ENCODE measurements at regions not wholly inside any gene's neighbourhood (a gene's known extent, or its start where the extent isn't known, plus 50 kb on each side); places are given as distances from the start of the nearest gene placed in this dataset.

GRCh38 chr13:110028838-110029621, 242.6 kb upstream of the IRS2 start:
- H3K9me3 ChIP-seq (ENCODE audit: severe bottlenecking) = no peaks in the 10 kb centered on the region
- no peak for DNase-seq (ENCODE audit: low spot score)

GRCh38 chr13:110028311-110028710, 241.9 kb upstream of the IRS2 start:
- Histone ChIP-seq H3K4me3 (ENCODE audit: severe bottlenecking) (no peak overlapping the region), H3K27me3 (ENCODE audit: insufficient read depth, poor library complexity, severe bottlenecking) (no peaks in the 10 kb centered on the region), H3K27ac (ENCODE audit: poor library complexity, severe bottlenecking) (no peak overlapping the region), H3K4me1 (ENCODE audit: insufficient read depth, poor library complexity, severe bottlenecking) (no peaks in the 10 kb centered on the region), H3K9me3 (ENCODE audit: severe bottlenecking) (no peaks in the 10 kb centered on the region), H3K36me3 (ENCODE audit: low read depth) (no peaks in the 10 kb centered on the region)
- DNase-seq (ENCODE audit: low spot score) = no peak
- TF ChIP-seq, protein P1, sequence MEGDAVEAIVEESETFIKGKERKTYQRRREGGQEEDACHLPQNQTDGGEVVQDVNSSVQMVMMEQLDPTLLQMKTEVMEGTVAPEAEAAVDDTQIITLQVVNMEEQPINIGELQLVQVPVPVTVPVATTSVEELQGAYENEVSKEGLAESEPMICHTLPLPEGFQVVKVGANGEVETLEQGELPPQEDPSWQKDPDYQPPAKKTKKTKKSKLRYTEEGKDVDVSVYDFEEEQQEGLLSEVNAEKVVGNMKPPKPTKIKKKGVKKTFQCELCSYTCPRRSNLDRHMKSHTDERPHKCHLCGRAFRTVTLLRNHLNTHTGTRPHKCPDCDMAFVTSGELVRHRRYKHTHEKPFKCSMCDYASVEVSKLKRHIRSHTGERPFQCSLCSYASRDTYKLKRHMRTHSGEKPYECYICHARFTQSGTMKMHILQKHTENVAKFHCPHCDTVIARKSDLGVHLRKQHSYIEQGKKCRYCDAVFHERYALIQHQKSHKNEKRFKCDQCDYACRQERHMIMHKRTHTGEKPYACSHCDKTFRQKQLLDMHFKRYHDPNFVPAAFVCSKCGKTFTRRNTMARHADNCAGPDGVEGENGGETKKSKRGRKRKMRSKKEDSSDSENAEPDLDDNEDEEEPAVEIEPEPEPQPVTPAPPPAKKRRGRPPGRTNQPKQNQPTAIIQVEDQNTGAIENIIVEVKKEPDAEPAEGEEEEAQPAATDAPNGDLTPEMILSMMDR (IDR thresholded peaks at IDR 0.05; ENCODE audit: poor library complexity, severe bottlenecking) = no peak
- no peak for ATAC-seq (ENCODE audit: low read depth)

More at GRCh38 chr13:110028838-110029621, 242.6 kb upstream of the IRS2 start:
- Histone ChIP-seq H3K36me3 (ENCODE audit: low read depth) (no peaks in the 10 kb centered on the region), H3K27me3 (ENCODE audit: insufficient read depth, poor library complexity, severe bottlenecking) (no peaks in the 10 kb centered on the region), H3K4me1 (ENCODE audit: insufficient read depth, poor library complexity, severe bottlenecking) (no peaks in the 10 kb centered on the region), H3K27ac (ENCODE audit: poor library complexity, severe bottlenecking) (no peak overlapping the region), H3K4me3 (ENCODE audit: severe bottlenecking) (no peak overlapping the region)
- no peak for ATAC-seq (ENCODE audit: low read depth)
- TF ChIP-seq, protein P1 (IDR thresholded peaks at IDR 0.05; ENCODE audit: poor library complexity, severe bottlenecking) = no peak

DNA sequence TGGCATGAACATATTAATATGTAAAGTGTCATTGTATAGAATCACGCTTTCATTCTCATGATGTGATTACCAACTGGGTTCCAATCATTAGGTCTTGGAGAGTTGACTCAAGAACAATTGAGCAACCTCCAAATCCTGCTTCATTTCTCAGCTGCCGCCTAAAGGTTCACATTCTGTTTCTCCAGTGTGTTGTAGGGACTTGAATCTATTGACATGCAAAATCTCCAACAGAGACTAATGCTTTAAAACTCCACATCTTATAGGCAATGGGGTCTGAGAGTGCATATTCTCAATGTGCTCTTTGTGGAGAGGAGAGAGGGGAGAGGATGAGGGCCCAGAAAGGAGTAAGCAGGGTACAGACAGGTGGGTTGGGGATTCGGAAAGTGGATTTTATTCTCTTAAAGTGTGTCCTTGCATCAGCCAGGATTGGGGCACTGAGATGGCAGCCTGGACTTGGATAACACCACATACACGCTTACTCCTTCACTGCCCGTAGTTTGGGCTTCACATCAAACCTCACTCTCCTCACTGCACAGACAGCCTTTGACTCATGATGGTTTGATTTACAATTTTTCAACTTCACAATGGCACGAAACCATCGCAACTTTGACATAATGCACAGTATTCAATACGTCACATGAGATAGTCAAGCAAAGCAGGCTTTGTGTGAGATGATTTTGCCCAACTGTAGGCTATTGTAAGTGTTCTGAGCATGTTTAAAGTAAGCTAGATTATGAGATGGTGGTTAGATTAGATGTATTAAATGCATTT, 241.3 kb upstream of the IRS2 start:
- no peaks in the 10 kb centered on the region for H3K27me3 ChIP-seq (ENCODE audit: insufficient read depth, poor library complexity, severe bottlenecking)
- TF ChIP-seq, protein P1 (IDR thresholded peaks at IDR 0.05; ENCODE audit: poor library complexity, severe bottlenecking) = no peak
- no peak overlapping the region for H3K4me3 ChIP-seq (ENCODE audit: severe bottlenecking)
- H3K36me3 ChIP-seq (ENCODE audit: low read depth) = no peaks in the 10 kb centered on the region
- no peak overlapping the region for H3K27ac ChIP-seq (ENCODE audit: poor library complexity, severe bottlenecking)
- ATAC-seq (ENCODE audit: low read depth) (no peak), DNase-seq (ENCODE audit: low spot score) (no peak)
- no peaks in the 10 kb centered on the region for H3K9me3 ChIP-seq (ENCODE audit: severe bottlenecking)
- H3K4me1 ChIP-seq (ENCODE audit: insufficient read depth, poor library complexity, severe bottlenecking) = no peaks in the 10 kb centered on the region

DNA sequence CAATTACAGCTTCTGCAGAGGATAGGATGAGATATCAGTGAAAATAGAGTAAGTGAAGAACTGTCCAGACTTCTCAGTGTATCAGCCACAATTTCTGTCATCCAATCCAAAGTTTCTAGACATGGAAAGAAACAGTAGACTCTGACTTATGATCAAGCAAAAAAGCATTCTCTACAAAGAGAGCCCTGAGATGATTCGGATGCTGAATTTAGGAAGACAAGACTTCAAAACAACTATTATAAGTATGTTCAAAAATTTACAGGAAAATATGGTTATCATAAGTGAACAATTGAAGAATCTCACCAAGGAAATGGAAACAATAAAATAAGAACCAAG, 238.2 kb upstream of the IRS2 start:
- DNase-seq (ENCODE audit: low spot score) (no peak), ATAC-seq (ENCODE audit: low read depth) (no peak)
- Histone ChIP-seq H3K27ac (ENCODE audit: poor library complexity, severe bottlenecking) (no peak overlapping the region), H3K27me3 (ENCODE audit: insufficient read depth, poor library complexity, severe bottlenecking) (no peaks in the 10 kb centered on the region), H3K4me1 (ENCODE audit: insufficient read depth, poor library complexity, severe bottlenecking) (no peaks in the 10 kb centered on the region), H3K9me3 (ENCODE audit: severe bottlenecking) (no peaks in the 10 kb centered on the region), H3K36me3 (ENCODE audit: low read depth) (no peaks in the 10 kb centered on the region), H3K4me3 (ENCODE audit: severe bottlenecking) (no peak overlapping the region)
- TF ChIP-seq, protein P1 (IDR thresholded peaks at IDR 0.05; ENCODE audit: poor library complexity, severe bottlenecking) = no peak

Data from RWPE2 (cell line).